HUES64 (cell line): ENCODE measurements at regions not wholly inside any gene's neighbourhood (a gene's known extent, or its start where the extent isn't known, plus 50 kb on each side); places are given as distances from the start of the nearest gene placed in this dataset.
"Not testable (repeated sequence)": the region's sequence is repeated elsewhere in the genome, so short reads cannot be mapped to it uniquely, and the experiment has no call there.

Experiments
- H3K27ac ChIP-seq: 2 replicates; pipeline ENCODE4 v1.7.0; 2013; ENCODE audit warnings: low read depth, low read length, inconsistent platforms
- H3K27me3 ChIP-seq: 2 replicates; pipeline ENCODE4 v1.6.1; 2013; ENCODE audit warnings: mild to moderate bottlenecking, low read length; ENCODE audit not compliant: insufficient read depth
- H3K36me3 ChIP-seq: 2 replicates; pipeline ENCODE4 v1.6.1; 2013; ENCODE audit warnings: mild to moderate bottlenecking, low read length; ENCODE audit not compliant: insufficient read depth
- H3K4me1 ChIP-seq: 2 replicates; pipeline ENCODE4 v1.6.1; 2013; ENCODE audit warnings: mild to moderate bottlenecking, low read length, moderate library complexity; ENCODE audit not compliant: insufficient read depth
- H3K4me3 ChIP-seq: 2 replicates; pipeline ENCODE4 v1.5.1; 2013; ENCODE audit warnings: mild to moderate bottlenecking, low read length, moderate library complexity
- H3K9ac ChIP-seq: 2 replicates; pipeline ENCODE4 v1.6.1; 2013; ENCODE audit warnings: mild to moderate bottlenecking, low read depth, low read length
- H3K9me3 ChIP-seq: 2 replicates; pipeline ENCODE4 v1.6.1; 2013; ENCODE audit warnings: low read depth, low read length; ENCODE audit not compliant: insufficient read depth
- WGBS: fragments of 150-250, 120-280 bp; methylation state at CpG from one replicate; pipeline ENCODE4 v1.1.7; 2013; ENCODE audit warnings: missing lambda C conversion rate; 5-methylcytosine and 5-hydroxymethylcytosine counted together

- H3K4me3 ChIP-seq, result no peak overlapping the region
- H3K36me3 ChIP-seq, result no peaks in the 10 kb centered on the region
- no peak overlapping the region for H3K9ac ChIP-seq
- 96% methylated on average over 7 of the region's 7 CpGs for WGBS
- no peaks in the 10 kb centered on the region for H3K27me3 ChIP-seq
- H3K9me3 ChIP-seq, result no peaks in the 10 kb centered on the region
- 0 out of 2 replicates have a peak, but pooled peaks cover 3% of the 10 kb centered on the region for H3K4me1 ChIP-seq
- no peak overlapping the region for H3K27ac ChIP-seq
Observed at GRCh38 chr15:92848464-92848851, 51.7 kb upstream of the CHD2 start.

DNA sequence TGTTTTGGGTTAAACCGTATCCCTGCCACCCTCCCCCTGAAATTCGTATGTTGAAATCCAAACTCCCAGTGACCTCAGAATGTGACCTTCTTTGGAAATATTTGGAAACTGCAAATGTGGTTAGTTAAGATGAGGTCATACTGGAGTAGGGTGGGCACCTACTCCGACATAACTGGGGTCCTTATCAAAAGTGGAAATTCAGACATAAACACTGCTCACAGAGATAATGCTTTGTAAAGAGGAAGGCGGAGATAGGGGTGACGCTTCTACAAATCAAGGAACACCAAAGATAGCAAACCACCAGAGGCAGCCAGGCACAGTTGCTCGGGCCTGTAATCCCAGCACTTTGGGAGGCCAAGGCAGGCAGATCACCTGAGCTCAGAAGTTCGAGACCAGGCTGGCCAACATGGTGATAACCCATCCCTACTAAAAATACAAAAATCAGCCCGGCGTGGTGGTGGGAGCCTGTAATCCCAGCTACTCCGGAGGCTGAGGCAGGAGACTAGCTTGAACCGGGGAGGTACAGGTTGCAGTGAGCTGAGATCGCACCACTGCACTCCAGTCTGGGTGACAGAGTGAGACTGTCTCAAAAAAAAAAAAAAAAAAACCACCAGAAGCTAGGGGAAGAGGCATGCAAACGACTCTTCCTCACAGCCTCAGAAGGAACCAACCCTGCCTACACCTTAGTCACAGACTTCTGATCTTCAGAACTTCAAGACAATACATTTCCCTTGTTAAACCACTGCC lies 51.1 kb upstream of the CHD2 start:
- Histone ChIP-seq H3K4me1 (0 out of 2 replicates have a peak, but pooled peaks cover 3% of the 10 kb centered on the region), H3K27me3 (no peaks in the 10 kb centered on the region), H3K27ac (no peak overlapping the region), H3K36me3 (no peaks in the 10 kb centered on the region), H3K9ac (no peak overlapping the region), H3K4me3 (no peak overlapping the region), H3K9me3 (no peaks in the 10 kb centered on the region)
- WGBS, result 87% methylated on average over 13 of the region's 13 CpGs

DNA sequence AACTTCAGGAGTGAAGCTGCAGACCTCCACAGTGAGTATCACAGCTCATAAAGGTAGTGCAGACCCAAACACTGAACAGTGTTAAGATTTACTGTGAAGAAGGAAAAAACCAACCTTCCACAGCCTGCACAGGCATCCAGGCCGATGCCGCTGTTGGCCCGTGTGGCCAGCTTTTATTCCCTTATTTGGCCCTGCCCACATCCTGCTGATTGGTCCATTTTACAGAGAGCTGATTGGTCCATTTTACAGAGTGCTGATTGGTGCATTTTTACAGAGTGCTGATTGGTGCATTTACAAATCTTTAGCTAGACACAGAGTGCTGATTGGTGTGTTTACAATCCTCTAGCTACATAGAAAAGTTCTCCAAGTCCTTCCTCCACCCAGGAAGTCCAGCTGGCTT lies 49.9 kb upstream of the CHD2 start:
- not testable (repeated sequence) for H3K4me3 ChIP-seq, H3K27me3 ChIP-seq, H3K9ac ChIP-seq, H3K27ac ChIP-seq, H3K4me1 ChIP-seq, H3K36me3 ChIP-seq, H3K9me3 ChIP-seq
- WGBS, result 86% methylated on average over 3 of the region's 3 CpGs
